GM10266 (cell line): ENCODE measurements at regions not wholly inside any gene's neighbourhood (a gene's known extent, or its start where the extent isn't known, plus 50 kb on each side); places are given as distances from the start of the nearest gene placed in this dataset.

Experiments used
- DNase-seq: peaks from one replicate; pipeline ENCODE4 v3.0.0; 2012; ENCODE audit errors: extremely low spot score
- CTCF ChIP-seq: IDR thresholded peaks from 2 replicates; pipeline ENCODE4 v1.5.1; 2012; ENCODE audit warnings: mild to moderate bottlenecking, low read depth; ENCODE audit not compliant: control insufficient read depth, insufficient read depth; ENCODE audit errors: missing control alignments

- DNase-seq, result peak; percentile 41
- TF ChIP-seq CTCF, result no peak
Measured at GRCh38 chr11:86138958-86139357, 70.1 kb upstream of the PICALM start.

- TF ChIP-seq CTCF, result no peak
- no peak for DNase-seq
Measured at GRCh38 chr11:86136538-86136937, 67.7 kb upstream of the PICALM start.

- no peak for DNase-seq
- TF ChIP-seq CTCF, result no peak
Measured at GRCh38 chr11:86135319-86135714, 66.4 kb upstream of the PICALM start.

- DNase-seq, result no peak
- TF ChIP-seq CTCF, result no peak
Measured at GRCh38 chr11:86134580-86135318, 65.9 kb upstream of the PICALM start.

- TF ChIP-seq CTCF, result no peak
- DNase-seq, result no peak
Measured at GRCh38 chr11:86132667-86133249, 63.9 kb upstream of the PICALM start.

- no peak for TF ChIP-seq CTCF
- DNase-seq, result no peak
Measured at GRCh38 chr11:86129740-86130540, 61.1 kb upstream of the PICALM start.
